HG03196 (cell line): ENCODE measurements at regions not wholly inside any gene's neighbourhood (a gene's known extent, or its start where the extent isn't known, plus 50 kb on each side); places are given as distances from the start of the nearest gene placed in this dataset.
A peak's percentile ranks its signal among the peaks of the same experiment; 100 is the strongest.
"Not testable (repeated sequence)": the region's sequence is repeated elsewhere in the genome, so short reads cannot be mapped to it uniquely, and the experiment has no call there.

Experiments used
- ATAC-seq: cut with Tn5 transposase; IDR thresholded peaks from one replicate; pipeline ENCODE4 v1.9.1; 2021; ENCODE audit not compliant: unreplicated experiment

DNA sequence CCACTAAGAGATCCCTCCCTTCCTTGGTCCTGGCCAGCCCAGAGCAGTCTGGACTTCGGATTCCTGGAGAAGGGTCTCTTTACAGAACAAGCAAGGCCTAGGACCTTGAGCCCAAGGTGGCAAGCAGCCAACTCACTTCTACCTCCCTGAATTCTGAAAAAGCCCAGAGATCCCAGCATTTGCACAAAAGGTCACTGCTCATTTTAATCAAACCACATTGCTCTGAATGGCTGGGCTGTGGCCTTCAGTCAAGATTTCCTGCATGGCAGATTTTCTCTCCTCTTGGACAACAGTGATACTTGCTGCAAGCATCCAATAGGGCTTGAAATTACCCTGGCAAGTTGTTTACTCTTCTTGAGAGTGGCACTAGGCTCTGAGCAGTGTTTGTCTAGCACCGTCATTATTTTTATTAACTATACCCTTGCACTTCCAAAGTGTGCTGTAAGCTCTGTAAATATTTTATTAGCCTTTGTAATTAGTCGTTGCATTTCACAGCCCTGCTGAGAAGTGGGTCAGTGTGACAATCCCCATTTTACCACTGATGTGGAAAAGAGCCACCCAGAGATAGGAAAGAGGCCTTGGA, 274.7 kb upstream of the CTNNB1 start:
- no peak for ATAC-seq

GRCh38 chr3:40925231-40925630, 274.1 kb upstream of the CTNNB1 start:
- ATAC-seq: no peak

GRCh38 chr3:40930131-40930538, 269.2 kb upstream of the CTNNB1 start:
- no peak for ATAC-seq

DNA sequence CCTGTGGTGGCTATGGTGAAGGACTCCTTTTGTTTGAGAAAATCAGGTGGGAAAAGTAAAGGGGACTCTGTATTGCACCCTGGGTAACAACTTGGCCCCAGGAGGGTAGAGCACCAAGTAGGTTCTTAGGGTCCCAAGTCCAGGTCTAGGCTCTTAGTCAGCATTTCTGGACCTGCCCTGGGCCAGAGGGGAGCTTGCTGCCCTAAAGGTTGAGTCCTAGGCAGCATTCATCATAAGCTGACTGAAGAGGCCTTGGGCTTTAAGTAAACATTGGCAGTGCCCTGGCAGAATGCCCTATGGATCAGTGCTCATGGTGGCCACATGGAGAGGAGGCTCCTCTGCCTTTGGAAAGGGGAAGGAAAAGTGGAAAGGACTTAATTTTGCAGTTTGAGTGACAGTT, 268.5 kb upstream of the CTNNB1 start:
- no peak for ATAC-seq

DNA sequence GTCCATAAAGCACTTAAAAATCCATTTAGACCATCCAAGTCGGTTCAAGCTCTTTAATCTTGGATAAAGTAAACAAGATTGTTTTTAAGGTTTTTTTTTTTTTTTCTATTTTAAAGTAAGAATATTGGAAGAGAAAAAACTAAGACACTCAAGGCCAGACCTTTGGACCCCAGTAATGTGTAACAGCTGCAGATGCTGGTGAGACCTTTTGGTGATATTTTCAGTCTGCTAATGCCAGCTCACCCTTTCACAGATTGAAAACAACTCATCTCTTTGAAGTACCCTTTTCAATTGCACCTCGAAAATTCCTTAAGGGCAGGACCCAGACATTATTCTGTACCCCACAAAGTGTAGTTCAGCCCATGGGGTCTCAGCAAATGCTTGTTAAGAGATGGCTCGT, 260.7 kb upstream of the CTNNB1 start:
- no peak for ATAC-seq

DNA sequence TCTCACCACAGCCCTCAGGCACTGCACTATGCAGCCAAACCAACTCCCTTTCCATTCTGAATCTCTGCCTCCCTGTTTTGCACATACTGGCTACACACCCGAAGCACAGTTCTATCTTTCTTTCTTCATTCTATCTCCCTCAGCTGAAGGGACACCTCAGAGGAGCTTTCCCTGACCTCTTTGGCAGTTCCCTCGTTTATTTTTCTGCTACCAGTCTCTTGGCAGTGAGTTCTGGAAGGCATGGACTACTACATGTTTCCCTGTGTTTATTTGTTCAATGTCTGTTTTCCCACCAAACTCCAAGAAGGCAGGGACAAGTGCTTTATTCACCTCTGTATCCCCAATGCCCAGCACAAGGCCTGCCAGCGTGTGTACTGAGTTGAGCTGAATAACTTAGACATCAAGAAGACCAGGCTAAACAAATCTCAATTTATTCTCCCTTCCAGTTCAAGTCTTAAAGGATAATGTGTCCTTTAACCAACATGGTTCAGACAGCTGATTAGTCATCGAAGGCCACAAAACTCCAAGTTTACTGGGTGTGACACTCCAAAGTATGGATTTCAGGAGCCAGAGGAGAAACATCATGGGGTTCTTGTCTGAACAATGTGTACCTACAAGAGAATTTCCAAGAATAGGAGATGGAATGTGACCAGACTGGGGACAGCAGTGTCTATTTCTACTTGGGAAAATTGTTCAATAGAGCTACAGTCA, 260.1 kb upstream of the CTNNB1 start:
- no peak for ATAC-seq

DNA sequence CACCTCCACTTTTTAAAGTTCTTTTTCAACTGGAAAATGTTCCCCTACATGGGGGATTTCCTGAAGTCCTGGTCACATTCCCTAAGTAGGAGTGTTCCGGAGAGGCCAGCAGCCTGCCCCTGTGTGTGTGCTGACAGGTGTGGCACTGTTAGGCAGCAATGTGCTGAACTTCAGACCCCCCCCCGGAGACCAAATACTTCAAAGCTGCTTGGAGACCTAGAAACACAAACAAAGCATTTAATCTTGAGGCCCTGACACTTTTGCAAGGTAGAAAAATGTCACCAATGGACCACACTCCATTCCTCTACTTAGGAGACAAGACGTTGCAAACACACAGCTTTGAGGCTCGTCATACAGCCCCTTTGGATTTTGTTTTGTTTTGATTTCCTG, 259.6 kb upstream of the CTNNB1 start:
- no peak for ATAC-seq

DNA sequence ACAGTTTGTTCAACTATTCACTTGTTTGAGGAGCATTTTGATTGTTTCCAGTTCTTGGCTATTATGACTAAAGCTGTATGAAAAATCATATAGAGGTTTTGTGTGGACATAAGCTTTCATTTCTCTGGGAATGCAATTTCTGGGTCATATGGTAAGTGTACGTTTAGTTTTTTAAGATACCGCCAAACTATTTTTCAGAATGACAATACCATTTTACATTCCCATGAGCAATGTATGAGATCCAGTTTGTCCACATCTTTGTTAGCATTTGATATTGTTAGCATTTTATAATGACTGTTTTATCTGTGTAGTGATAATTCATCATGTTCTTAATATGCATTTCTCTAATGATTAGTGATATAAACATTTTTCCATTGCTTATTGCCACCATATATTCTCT, 258.7 kb upstream of the CTNNB1 start:
- ATAC-seq: no peak

DNA sequence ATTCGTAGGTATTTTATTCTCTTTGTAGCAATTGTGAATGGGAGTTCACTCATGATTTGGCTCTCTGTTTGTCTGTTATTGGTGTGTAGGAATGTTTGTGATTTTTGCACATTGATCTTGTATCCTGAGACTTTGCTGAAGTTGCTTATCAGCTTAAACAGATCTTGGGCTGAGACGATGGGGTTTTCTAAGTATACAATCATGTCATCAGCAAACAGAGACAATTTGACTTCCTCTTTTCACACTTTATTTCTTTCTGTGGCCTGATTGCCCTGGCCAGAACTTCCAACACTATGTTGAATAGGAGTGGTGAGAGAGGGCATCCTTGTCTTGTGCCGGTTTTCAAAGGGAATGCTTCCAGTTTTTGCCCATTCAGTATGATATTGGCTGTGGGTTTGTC, 252.3 kb upstream of the CTNNB1 start:
- ATAC-seq: not testable (repeated sequence)

DNA sequence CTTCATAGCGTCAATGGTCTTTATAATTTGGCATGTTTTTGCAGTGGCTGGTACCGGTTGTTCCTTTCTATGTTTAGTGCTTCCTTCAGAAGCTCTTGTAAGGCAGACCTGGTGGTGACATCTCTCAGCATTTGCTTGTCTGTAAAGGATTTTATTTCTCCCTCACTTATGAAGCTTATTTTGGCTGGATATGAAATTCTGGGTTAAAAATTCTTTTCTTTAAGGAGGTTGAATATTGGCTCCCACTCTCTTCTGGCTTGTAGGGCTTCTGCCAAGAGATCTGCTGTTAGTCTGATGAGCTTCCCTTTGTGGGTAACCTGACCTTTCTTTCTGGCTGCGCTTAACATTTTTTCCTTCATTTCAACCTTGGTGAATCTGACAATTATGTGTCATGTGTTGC, 250.0 kb upstream of the CTNNB1 start:
- ATAC-seq: not testable (repeated sequence)

- no peak for ATAC-seq
Measured at GRCh38 chr3:40951636-40952035, 247.7 kb upstream of the CTNNB1 start.

GRCh38 chr3:40961104-40961857, 238.0 kb upstream of the CTNNB1 start:
- no peak for ATAC-seq

GRCh38 chr3:40962721-40963120, 236.6 kb upstream of the CTNNB1 start:
- ATAC-seq: no peak

- no peak for ATAC-seq
Measured at GRCh38 chr3:40968666-40969065, 230.6 kb upstream of the CTNNB1 start.

DNA sequence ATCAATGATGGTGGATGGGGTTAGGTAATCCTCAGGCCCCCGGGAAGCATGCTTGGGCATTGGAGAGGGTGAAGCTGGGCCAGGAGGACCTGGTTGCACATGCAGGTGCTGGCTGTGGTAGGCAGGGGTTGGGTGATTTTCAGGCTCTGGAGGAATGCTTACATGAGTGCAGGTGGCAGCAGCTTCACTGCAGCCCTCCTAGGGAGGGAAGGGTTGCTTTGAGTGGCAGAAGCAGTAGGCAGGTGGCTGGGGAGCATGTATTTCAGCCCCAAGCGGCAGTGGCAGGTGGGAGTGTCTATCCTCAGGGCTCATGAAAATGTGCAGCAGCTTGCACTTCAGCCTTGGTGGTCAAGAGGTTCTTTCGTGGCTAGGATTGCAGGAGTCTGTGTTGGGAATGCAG, 230.0 kb upstream of the CTNNB1 start:
- ATAC-seq: no peak

GRCh38 chr3:40969756-40970466, 229.4 kb upstream of the CTNNB1 start:
- ATAC-seq: no peak

DNA sequence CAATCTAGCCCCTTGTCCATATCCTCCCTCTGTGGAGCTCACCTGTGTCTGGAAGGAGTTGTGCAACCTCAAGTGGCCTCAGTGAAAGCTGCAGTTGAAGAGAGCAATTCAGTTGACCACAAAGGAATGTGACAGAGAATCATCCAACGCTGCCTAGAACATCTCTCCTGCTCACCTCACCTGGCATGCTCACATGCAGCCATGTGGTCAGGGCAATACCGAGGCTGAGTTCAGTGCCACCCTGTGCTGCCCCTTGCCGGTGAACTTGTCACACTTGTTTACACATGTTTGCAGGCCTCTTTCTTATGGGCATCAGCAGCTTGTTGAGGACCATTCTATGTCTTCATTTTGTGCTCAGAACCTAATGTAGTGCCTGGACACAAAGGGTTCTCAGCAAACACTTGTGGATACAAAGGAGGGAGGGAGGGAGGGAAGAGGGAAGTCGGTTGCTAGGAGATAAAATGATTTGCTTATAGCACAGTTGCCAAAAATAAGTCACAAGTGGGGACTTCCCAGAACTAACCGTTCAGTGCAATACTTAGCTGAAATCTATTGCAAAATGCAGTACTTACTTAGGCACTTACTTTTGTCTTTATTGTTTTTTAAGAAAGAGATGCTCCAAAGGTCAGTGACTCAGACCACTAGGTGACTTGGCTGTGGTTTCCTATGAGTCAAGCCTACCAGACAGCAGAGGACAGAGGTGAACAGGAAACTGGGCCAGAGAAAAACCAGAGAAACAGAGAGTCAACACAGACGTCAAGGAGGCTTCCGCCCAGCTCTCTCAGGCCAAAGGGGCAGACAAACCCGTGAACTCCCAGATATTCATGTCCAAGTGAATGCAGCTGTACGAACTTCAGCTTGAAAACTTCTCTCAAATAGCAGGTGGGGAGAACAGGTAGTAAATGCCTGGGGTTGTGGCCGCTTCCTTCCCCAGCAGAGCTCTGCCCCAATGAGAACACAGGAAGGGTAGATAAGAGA, 227.8 kb upstream of the CTNNB1 start:
- ATAC-seq: peak; percentile 97

DNA sequence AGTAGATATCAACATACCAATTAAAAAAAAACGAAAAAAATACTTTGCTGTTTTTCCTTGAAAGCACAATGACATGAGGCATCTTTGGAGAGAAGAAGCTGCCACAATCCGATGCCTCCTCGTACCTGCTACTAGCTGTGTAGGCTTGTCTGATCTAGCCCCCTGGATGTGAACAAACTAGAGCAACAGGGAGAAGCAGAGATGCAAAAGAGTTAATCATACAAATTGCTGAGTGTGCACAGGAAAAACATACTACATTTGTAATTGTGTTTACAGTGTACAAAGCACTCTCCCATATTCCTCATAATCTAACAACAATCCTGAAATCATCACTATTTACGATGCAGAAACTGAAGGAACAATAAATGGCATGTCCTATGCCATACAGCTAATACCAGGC, 227.0 kb upstream of the CTNNB1 start:
- ATAC-seq: no peak

GRCh38 chr3:40973141-40973540, 226.2 kb upstream of the CTNNB1 start:
- no peak for ATAC-seq

- ATAC-seq: no peak
Measured at GRCh38 chr3:40975711-40976121, 223.6 kb upstream of the CTNNB1 start.
